Ovary (tissue), 3 donors: ENCODE measurements at regions not wholly inside any gene's neighbourhood (a gene's known extent, or its start where the extent isn't known, plus 50 kb on each side); places are given as distances from the start of the nearest gene placed in this dataset.

Experiments used
- CTCF ChIP-seq, 3 donors: fragments of 450-650 bp in 2 of 3; fragments of 200-600 bp in 1 of 3; IDR thresholded peaks; one replicate each; pipeline versions ENCODE4 v1.5.1 to v1.8.0; 2016 to 2022; ENCODE audit warnings: antibody characterized with exemption in 3 of 3, mild to moderate bottlenecking in 1 of 3
- EP300 ChIP-seq: sonication (generic); formaldehyde crosslinking; IDR thresholded peaks from one replicate; pipeline ENCODE4 v1.6.1; 2017; ENCODE audit warnings: antibody characterized with exemption
- POLR2A ChIP-seq: fragments of 450-650 bp; IDR thresholded peaks from one replicate; pipeline ENCODE4 v1.6.1; 2017; ENCODE audit warnings: antibody characterized with exemption, mild to moderate bottlenecking, moderate library complexity
- donor health status: DM: no; HTN: no; CAD: no.

GRCh38 chr13:47268270-47268669, 371.4 kb upstream of the HTR2A start:
- TF ChIP-seq CTCF (IDR thresholded peaks at IDR 0.05) (no peak), EP300 (no peak), POLR2A (no peak)
